GM19468 (cell line): ENCODE measurements at regions not wholly inside any gene's neighbourhood (a gene's known extent, or its start where the extent isn't known, plus 50 kb on each side); places are given as distances from the start of the nearest gene placed in this dataset.

ENCODE experiments used
- ATAC-seq: cut with Tn5 transposase; IDR thresholded peaks from one replicate; pipeline ENCODE4 v1.9.1; 2021; ENCODE audit warnings: mild to moderate bottlenecking, moderate library complexity, moderate number of reproducible peaks; ENCODE audit not compliant: unreplicated experiment; ENCODE audit errors: extremely low read depth

GRCh38 chr11:39165021-39165420, 2294.4 kb downstream of the LRRC4C start:
- no peak for ATAC-seq

GRCh38 chr11:39149214-39149613, 2310.2 kb downstream of the LRRC4C start:
- ATAC-seq, result no peak

GRCh38 chr11:39145346-39145745, 2314.1 kb downstream of the LRRC4C start:
- ATAC-seq, result no peak

GRCh38 chr11:39144351-39145130, 2314.9 kb downstream of the LRRC4C start:
- ATAC-seq, result no peak

- no peak for ATAC-seq
Observed at GRCh38 chr11:39139581-39139980, 2319.9 kb downstream of the LRRC4C start.

- ATAC-seq, result no peak
Observed at GRCh38 chr11:39120890-39121289, 2338.6 kb downstream of the LRRC4C start.

GRCh38 chr11:39113606-39114005, 2345.8 kb downstream of the LRRC4C start:
- no peak for ATAC-seq

GRCh38 chr11:39102236-39102635, 2357.2 kb downstream of the LRRC4C start:
- ATAC-seq, result no peak

GRCh38 chr11:39078465-39078864, 2381.0 kb downstream of the LRRC4C start:
- ATAC-seq, result no peak

GRCh38 chr11:39037611-39038010, 2421.8 kb downstream of the LRRC4C start:
- no peak for ATAC-seq

GRCh38 chr11:39036021-39036420, 2423.4 kb downstream of the LRRC4C start:
- no peak for ATAC-seq

GRCh38 chr11:39021539-39021938, 2423.5 kb upstream of the RAG2 start:
- no peak for ATAC-seq

- ATAC-seq, result no peak
Observed at GRCh38 chr11:39011797-39012196, 2413.8 kb upstream of the RAG2 start.

- no peak for ATAC-seq
Observed at GRCh38 chr11:38990841-38991240, 2392.8 kb upstream of the RAG2 start.

- no peak for ATAC-seq
Observed at GRCh38 chr11:38990139-38990538, 2392.1 kb upstream of the RAG2 start.

GRCh38 chr11:38988908-38989307, 2390.9 kb upstream of the RAG2 start:
- ATAC-seq, result no peak

- ATAC-seq, result no peak
Observed at GRCh38 chr11:38972220-38972619, 2374.2 kb upstream of the RAG2 start.

GRCh38 chr11:38971141-38971540, 2373.1 kb upstream of the RAG2 start:
- ATAC-seq, result no peak

GRCh38 chr11:38968951-38969350, 2370.9 kb upstream of the RAG2 start:
- no peak for ATAC-seq

- ATAC-seq, result no peak
Observed at GRCh38 chr11:38952698-38953097, 2354.7 kb upstream of the RAG2 start.

- no peak for ATAC-seq
Observed at GRCh38 chr11:38950867-38951266, 2352.8 kb upstream of the RAG2 start.

GRCh38 chr11:38948392-38948791, 2350.4 kb upstream of the RAG2 start:
- ATAC-seq, result no peak
